ENCODE measurements at regions not wholly inside any gene's neighbourhood (a gene's known extent, or its start where the extent isn't known, plus 50 kb on each side); places are given as distances from the start of the nearest gene placed in this dataset.

- intact Hi-C loops (cut with micrococcal nuclease), result no loop called here
Observed at GRCh38 chr6:141351721-141352120, 781.0 kb upstream of the GJE1 start.

GRCh38 chr6:141349710-141350109, 783.0 kb upstream of the GJE1 start:
- H3K4me1 ChIP-seq, result peaks cover 1% of the 10 kb centered on the region
- no peaks in the 10 kb centered on the region for H3K9me3 ChIP-seq (replicated peaks)
- no peak overlapping the region for H3K4me3 ChIP-seq
- H3K36me3 ChIP-seq, result no peaks in the 10 kb centered on the region
- H3K27ac ChIP-seq (replicated peaks), result no peak overlapping the region
- TF ChIP-seq CTCF (IDR thresholded peaks at IDR 0.05; ENCODE audit: borderline replicate concordance), result no peak
- intact Hi-C loops (cut with micrococcal nuclease), result no loop called here
- DNase-seq, result no peak
- no peaks in the 10 kb centered on the region for H3K27me3 ChIP-seq (ENCODE audit: low read depth)

More at GRCh38 chr6:141351721-141352120, 781.0 kb upstream of the GJE1 start:
- Histone ChIP-seq H3K4me1 (peaks cover 9% of the 10 kb centered on the region), H3K9me3 (replicated peaks) (no peaks in the 10 kb centered on the region), H3K4me3 (no peak overlapping the region), H3K36me3 (no peaks in the 10 kb centered on the region), H3K27me3 (ENCODE audit: low read depth) (no peaks in the 10 kb centered on the region), H3K27ac (replicated peaks) (no peak overlapping the region)
- TF ChIP-seq CTCF (IDR thresholded peaks at IDR 0.05; ENCODE audit: borderline replicate concordance), result no peak
- DNase-seq, result no peak

- intact Hi-C loops (cut with micrococcal nuclease), result no loop called here
- Histone ChIP-seq H3K9me3 (replicated peaks) (no peaks in the 10 kb centered on the region), H3K27me3 (ENCODE audit: low read depth) (no peaks in the 10 kb centered on the region), H3K27ac (replicated peaks) (no peak overlapping the region), H3K4me1 (no peaks in the 10 kb centered on the region), H3K4me3 (no peak overlapping the region), H3K36me3 (no peaks in the 10 kb centered on the region)
- no peak for TF ChIP-seq CTCF (IDR thresholded peaks at IDR 0.05; ENCODE audit: borderline replicate concordance)
- DNase-seq, result no peak
Observed at GRCh38 chr6:141347906-141348492, 784.7 kb upstream of the GJE1 start.

- H3K27ac ChIP-seq (replicated peaks), result no peak overlapping the region
- intact Hi-C loops (cut with micrococcal nuclease), result no loop called here
- H3K4me1 ChIP-seq, result no peaks in the 10 kb centered on the region
- H3K4me3 ChIP-seq, result no peak overlapping the region
- H3K27me3 ChIP-seq (ENCODE audit: low read depth), result no peaks in the 10 kb centered on the region
- no peaks in the 10 kb centered on the region for H3K9me3 ChIP-seq (replicated peaks)
- no peak for TF ChIP-seq CTCF (IDR thresholded peaks at IDR 0.05; ENCODE audit: borderline replicate concordance)
- DNase-seq, result no peak
- H3K36me3 ChIP-seq, result no peaks in the 10 kb centered on the region
Observed at GRCh38 chr6:141347086-141347485, 785.6 kb upstream of the GJE1 start.

- Histone ChIP-seq H3K4me3 (no peak overlapping the region), H3K36me3 (no peaks in the 10 kb centered on the region), H3K27ac (replicated peaks) (no peak overlapping the region), H3K4me1 (no peaks in the 10 kb centered on the region), H3K9me3 (replicated peaks) (no peaks in the 10 kb centered on the region), H3K27me3 (ENCODE audit: low read depth) (no peaks in the 10 kb centered on the region)
- no peak for TF ChIP-seq CTCF (IDR thresholded peaks at IDR 0.05; ENCODE audit: borderline replicate concordance)
- DNase-seq, result no peak
- intact Hi-C loops (cut with micrococcal nuclease), result no loop called here
Observed at GRCh38 chr6:141346535-141346934, 786.2 kb upstream of the GJE1 start.
